ENCODE measurements at regions not wholly inside any gene's neighbourhood (a gene's known extent, or its start where the extent isn't known, plus 50 kb on each side); places are given as distances from the start of the nearest gene placed in this dataset.

GRCh38 chr6:48200869-48201390 is 89.9 kb upstream of the PTCHD4 start (continued):
- no peak for TF ChIP-seq CREB5 (CRISPR knock-in tag; IDR thresholded peaks at IDR 0.05; ENCODE audit: low read depth)
- no peak for TF ChIP-seq ESRRG (CRISPR knock-in tag; IDR thresholded peaks at IDR 0.05)
- TF ChIP-seq ZFP3 (CRISPR knock-in tag; IDR thresholded peaks at IDR 0.05): no peak
- TF ChIP-seq ARNTL (CRISPR knock-in tag; IDR thresholded peaks at IDR 0.05; ENCODE audit: borderline replicate concordance, low read depth): no peak
- TF ChIP-seq ZNF8 (CRISPR knock-in tag; IDR thresholded peaks at IDR 0.05): no peak
- no peak for TF ChIP-seq TCF4 (CRISPR knock-in tag; IDR thresholded peaks at IDR 0.05; ENCODE audit: borderline replicate concordance)
- TF ChIP-seq CSRNP3 (CRISPR knock-in tag; IDR thresholded peaks at IDR 0.05): no peak
- TF ChIP-seq SNAI2 (CRISPR knock-in tag; IDR thresholded peaks at IDR 0.05): no peak

GRCh38 chr6:48199499-48199898 is 88.5 kb upstream of the PTCHD4 start:
- ATAC-seq: no peak
- TF ChIP-seq TOX (CRISPR knock-in tag; IDR thresholded peaks at IDR 0.05; ENCODE audit: borderline replicate concordance) (no peak), CREB5 (CRISPR knock-in tag; IDR thresholded peaks at IDR 0.05; ENCODE audit: low read depth) (no peak), PPARA (CRISPR knock-in tag; IDR thresholded peaks at IDR 0.05; ENCODE audit: borderline replicate concordance) (no peak), ARNTL (CRISPR knock-in tag; IDR thresholded peaks at IDR 0.05; ENCODE audit: borderline replicate concordance, low read depth) (no peak), CSDC2 (CRISPR knock-in tag; IDR thresholded peaks at IDR 0.05) (no peak), BACH2 (CRISPR knock-in tag; IDR thresholded peaks at IDR 0.05; ENCODE audit: borderline replicate concordance) (no peak)

- no peak for TF ChIP-seq POU6F1 (CRISPR knock-in tag; IDR thresholded peaks at IDR 0.05; ENCODE audit: borderline replicate concordance, low read depth)
- TF ChIP-seq PPARA (CRISPR knock-in tag; IDR thresholded peaks at IDR 0.05; ENCODE audit: borderline replicate concordance): no peak
- no peak for ATAC-seq
Measured at GRCh38 chr6:48197941-48198340, 86.9 kb upstream of the PTCHD4 start.

- TF ChIP-seq POU6F1 (CRISPR knock-in tag; IDR thresholded peaks at IDR 0.05; ENCODE audit: borderline replicate concordance, low read depth) (no peak), ZC3H10 (CRISPR knock-in tag; IDR thresholded peaks at IDR 0.05) (no peak), ARNTL (CRISPR knock-in tag; IDR thresholded peaks at IDR 0.05; ENCODE audit: borderline replicate concordance, low read depth) (no peak), TOX (CRISPR knock-in tag; IDR thresholded peaks at IDR 0.05; ENCODE audit: borderline replicate concordance) (no peak), CSRNP3 (CRISPR knock-in tag; IDR thresholded peaks at IDR 0.05) (no peak), ZNF565 (CRISPR knock-in tag; conservative IDR thresholded peaks at IDR 0.05; ENCODE audit: low read depth) (no peak), ZNF70 (CRISPR knock-in tag; IDR thresholded peaks at IDR 0.05) (no peak), CSDC2 (CRISPR knock-in tag; IDR thresholded peaks at IDR 0.05) (no peak), ZNF8 (CRISPR knock-in tag; IDR thresholded peaks at IDR 0.05) (no peak), TSHZ2 (CRISPR knock-in tag; IDR thresholded peaks at IDR 0.05) (no peak), RARB (CRISPR knock-in tag; IDR thresholded peaks at IDR 0.05) (no peak), ISL1 (CRISPR knock-in tag; IDR thresholded peaks at IDR 0.05) (no peak)
- ATAC-seq: peak; percentile 28; the same call in 2 of the 3 replicates
Measured at GRCh38 chr6:48194596-48195295, 83.7 kb upstream of the PTCHD4 start.

Data from SK-N-SH treated with all-trans-retinoic acid at 6 μM for 48 hours (cell line).